PC-9 (cell line): ENCODE measurements at regions not wholly inside any gene's neighbourhood (a gene's known extent, or its start where the extent isn't known, plus 50 kb on each side); places are given as distances from the start of the nearest gene placed in this dataset.

Experiments
- BruUV-seq: library from RNA; stranded (reverse); fragments of 400-500 nt; replicated peaks from 2 replicates; lab custom pipeline; 2021; lab: Mats Ljungman, UMichigan
- CTCF ChIA-PET: fragments of 300-600 bp; sonication (Branson Sonifier 250); formaldehyde crosslinking; loops from one replicate; lab custom pipeline; 2022; ENCODE audit warnings: antibody characterized with exemption; lab: Charles Lee
- POLR2A ChIA-PET: fragments of 300-600 bp; sonication (Branson Sonifier 250); formaldehyde crosslinking; loops from one replicate; lab custom pipeline; 2022; ENCODE audit warnings: antibody characterized with exemption; ENCODE audit not compliant: unreplicated experiment; lab: Charles Lee
- DNase-seq, 2 experiments: peaks; one replicate each; pipeline versions ENCODE4 v3.0.0 to v3.0.0-alpha.2; 2015 to 2022; ENCODE audit warnings: mixed read lengths in 1 of 2
- H2AFZ ChIP-seq: fragments of 200-600 bp; sonication (generic); 2 replicates; pipeline ENCODE4 v1.8.1; 2017; ENCODE audit warnings: antibody characterized with exemption
- H3F3A ChIP-seq: fragments of 200-600 bp; sonication (generic); 2 replicates; pipeline ENCODE4 v1.8.1; 2017; ENCODE audit warnings: antibody characterized with exemption, mild to moderate bottlenecking, low read depth; ENCODE audit not compliant: insufficient read depth
- H3K27ac ChIP-seq: fragments of 200-600 bp; sonication (generic); 2 replicates; pipeline ENCODE4 v1.6.1; 2016; ENCODE audit warnings: mixed run types
- H3K27me3 ChIP-seq: fragments of 200-600 bp; sonication (generic); 2 replicates; pipeline ENCODE4 v1.6.1; 2016; ENCODE audit warnings: low read depth, mixed run types; ENCODE audit not compliant: insufficient read depth
- H3K36me3 ChIP-seq: fragments of 200-600 bp; sonication (generic); 2 replicates; pipeline ENCODE4 v1.6.1; 2016; ENCODE audit warnings: low read depth, mixed run types
- H3K4me1 ChIP-seq: fragments of 200-600 bp; sonication (generic); replicated peaks from 2 replicates; pipeline ENCODE4 v1.6.1; 2016; ENCODE audit warnings: mixed run types; ENCODE audit not compliant: insufficient read depth
- H3K4me2 ChIP-seq: fragments of 200-600 bp; sonication (generic); 2 replicates; pipeline ENCODE4 v1.6.1; 2017; ENCODE audit warnings: mixed run types
- H3K4me3 ChIP-seq: fragments of 200-600 bp; sonication (generic); 2 replicates; pipeline ENCODE4 v1.6.1; 2016; ENCODE audit warnings: mixed run types
- H3K79me2 ChIP-seq: fragments of 200-600 bp; sonication (generic); 2 replicates; pipeline ENCODE4 v1.6.1; 2017; ENCODE audit warnings: low read depth, mixed run types
- H3K9me2 ChIP-seq: fragments of 200-600 bp; sonication (generic); 2 replicates; pipeline ENCODE4 v1.8.1; 2017; ENCODE audit warnings: mild to moderate bottlenecking; ENCODE audit not compliant: insufficient read depth
- H3K9me3 ChIP-seq: fragments of 200-600 bp; sonication (generic); 2 replicates; pipeline ENCODE4 v1.8.1; 2016; ENCODE audit warnings: low read depth; ENCODE audit not compliant: insufficient read depth
- H4K20me1 ChIP-seq: fragments of 200-600 bp; sonication (generic); 2 replicates; pipeline ENCODE4 v1.8.1; 2017; ENCODE audit not compliant: insufficient read depth
- CTCF ChIP-seq: fragments of 200-600 bp; sonication (generic); conservative IDR thresholded peaks from 2 replicates; pipeline ENCODE4 v1.6.1; 2017; ENCODE audit warnings: mixed run types, antibody characterized with exemption, mild to moderate bottlenecking, moderate library complexity
- EZH2 ChIP-seq: fragments of 200-600 bp; sonication (generic); IDR thresholded peaks from 2 replicates; pipeline ENCODE4 v1.8.0; 2017; ENCODE audit warnings: antibody characterized with exemption, low read depth
- intact Hi-C: fragments of 100-400 bp; cut with micrococcal nuclease; formaldehyde crosslinking; loops from one replicate; pipeline ENCODE4 v1.10.0; 2022; ENCODE audit not compliant: unreplicated experiment

GRCh38 chr2:18930971-18931370 lies 341.6 kb upstream of the NT5C1B start:
- no peaks in the 10 kb centered on the region for H3K27me3 ChIP-seq
- H3K4me3 ChIP-seq = no peak overlapping the region
- no TSS peak for BruUV-seq
- H2AFZ ChIP-seq = no peak overlapping the region
- H3F3A ChIP-seq = no peaks in the 10 kb centered on the region
- POLR2A ChIA-PET = no interaction called here
- H3K79me2 ChIP-seq = no peaks in the 10 kb centered on the region
- H3K9me3 ChIP-seq = peaks cover 10% of the 10 kb centered on the region; the same call in 1 of the 2 replicates
- CTCF ChIA-PET = no interaction called here
- H3K36me3 ChIP-seq = no peaks in the 10 kb centered on the region
- no peak overlapping the region for H3K27ac ChIP-seq
- no peaks in the 10 kb centered on the region for H3K9me2 ChIP-seq
- TF ChIP-seq CTCF = no peak
- TF ChIP-seq EZH2 = no peak
- H3K4me1 ChIP-seq = no peaks in the 10 kb centered on the region
- intact Hi-C loops = no loop called here
- H3K4me2 ChIP-seq = no peak overlapping the region
- no peaks in the 10 kb centered on the region for H4K20me1 ChIP-seq
- DNase-seq = no peak

- Histone ChIP-seq H3K4me1 (peaks cover 10% of the 10 kb centered on the region), H3K36me3 (no peaks in the 10 kb centered on the region), H3K9me3 (peaks cover 3% of the 10 kb centered on the region; the same call in 1 of the 2 replicates), H3K79me2 (no peaks in the 10 kb centered on the region), H4K20me1 (no peaks in the 10 kb centered on the region), H3F3A (0 out of 2 replicates have a peak, but pooled peaks cover 6% of the 10 kb centered on the region), H3K27me3 (no peaks in the 10 kb centered on the region), H3K4me2 (no peak overlapping the region), H2AFZ (no peak overlapping the region), H3K9me2 (no peaks in the 10 kb centered on the region), H3K27ac (no peak overlapping the region), H3K4me3 (no peak overlapping the region)
- DNase-seq = no peak
- no TSS peak for BruUV-seq
- POLR2A ChIA-PET = no interaction called here
- CTCF ChIA-PET = no interaction called here
- TF ChIP-seq EZH2 (no peak), CTCF (no peak)
- intact Hi-C loops = no loop called here
Measured at GRCh38 chr2:18927525-18928232, 338.3 kb upstream of the NT5C1B start.

GRCh38 chr2:18926631-18927524 lies 337.5 kb upstream of the NT5C1B start:
- Histone ChIP-seq H3K27ac (no peak overlapping the region), H3K4me2 (no peak overlapping the region), H3K4me1 (peaks cover 10% of the 10 kb centered on the region), H3K36me3 (no peaks in the 10 kb centered on the region), H3K79me2 (no peaks in the 10 kb centered on the region), H3K4me3 (no peak overlapping the region), H3K9me2 (no peaks in the 10 kb centered on the region), H3K27me3 (no peaks in the 10 kb centered on the region), H3K9me3 (peaks cover 3% of the 10 kb centered on the region; the same call in 1 of the 2 replicates), H4K20me1 (no peaks in the 10 kb centered on the region), H3F3A (0 out of 2 replicates have a peak, but pooled peaks cover 6% of the 10 kb centered on the region), H2AFZ (no peak overlapping the region)
- CTCF ChIA-PET = no interaction called here
- TF ChIP-seq EZH2 (no peak), CTCF (no peak)
- intact Hi-C loops = no loop called here
- BruUV-seq = no TSS peak
- POLR2A ChIA-PET = no interaction called here
- DNase-seq = no peak
